ENCODE measurements at regions not wholly inside any gene's neighbourhood (a gene's known extent, or its start where the extent isn't known, plus 50 kb on each side); places are given as distances from the start of the nearest gene placed in this dataset.
A peak's percentile ranks its signal among the peaks of the same experiment; 100 is the strongest.

DNA sequence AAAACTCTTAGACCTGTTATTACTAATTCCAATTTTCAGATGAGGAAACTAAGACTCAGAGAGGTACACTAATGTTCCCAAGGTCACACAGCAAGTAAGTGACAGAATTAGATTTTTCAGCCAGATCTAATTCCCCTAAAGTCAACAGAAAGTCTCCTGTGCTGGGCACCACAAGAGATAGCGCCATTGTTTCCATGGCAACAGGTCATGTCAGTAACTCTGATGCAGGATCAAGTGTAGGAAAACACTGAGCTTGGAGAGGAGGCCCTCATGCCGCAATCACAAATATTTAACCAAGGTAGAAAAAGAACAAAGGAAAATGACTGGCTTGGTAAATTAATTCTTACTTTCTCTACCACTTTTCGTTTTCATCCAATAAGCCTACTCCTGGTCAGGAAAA, 166.0 kb upstream of the CDH13 start:
- Histone ChIP-seq H3K4me1 (no peaks in the 10 kb centered on the region), H3K4me3 (no peak overlapping the region), H3K36me3 (no peaks in the 10 kb centered on the region), H3K27ac (no peak overlapping the region), H3K9me3 (no peaks in the 10 kb centered on the region), H3K27me3 (no peaks in the 10 kb centered on the region)
- intact Hi-C loops (cut with DNase I), result no loop called here
- TF ChIP-seq EP300 (IDR thresholded peaks at IDR 0.05), result no peak
- no peak for TF ChIP-seq POLR2A (IDR thresholded peaks at IDR 0.05)
- TF ChIP-seq, protein P1, sequence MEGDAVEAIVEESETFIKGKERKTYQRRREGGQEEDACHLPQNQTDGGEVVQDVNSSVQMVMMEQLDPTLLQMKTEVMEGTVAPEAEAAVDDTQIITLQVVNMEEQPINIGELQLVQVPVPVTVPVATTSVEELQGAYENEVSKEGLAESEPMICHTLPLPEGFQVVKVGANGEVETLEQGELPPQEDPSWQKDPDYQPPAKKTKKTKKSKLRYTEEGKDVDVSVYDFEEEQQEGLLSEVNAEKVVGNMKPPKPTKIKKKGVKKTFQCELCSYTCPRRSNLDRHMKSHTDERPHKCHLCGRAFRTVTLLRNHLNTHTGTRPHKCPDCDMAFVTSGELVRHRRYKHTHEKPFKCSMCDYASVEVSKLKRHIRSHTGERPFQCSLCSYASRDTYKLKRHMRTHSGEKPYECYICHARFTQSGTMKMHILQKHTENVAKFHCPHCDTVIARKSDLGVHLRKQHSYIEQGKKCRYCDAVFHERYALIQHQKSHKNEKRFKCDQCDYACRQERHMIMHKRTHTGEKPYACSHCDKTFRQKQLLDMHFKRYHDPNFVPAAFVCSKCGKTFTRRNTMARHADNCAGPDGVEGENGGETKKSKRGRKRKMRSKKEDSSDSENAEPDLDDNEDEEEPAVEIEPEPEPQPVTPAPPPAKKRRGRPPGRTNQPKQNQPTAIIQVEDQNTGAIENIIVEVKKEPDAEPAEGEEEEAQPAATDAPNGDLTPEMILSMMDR (IDR thresholded peaks at IDR 0.05), result no peak
- TF ChIP-seq POLR2AphosphoS5 (IDR thresholded peaks at IDR 0.05), result no peak
- no peak for DNase-seq
- WGBS, 2 donors, result 56 to 61% methylated on average over 3 of the region's 3 CpGs

DNA sequence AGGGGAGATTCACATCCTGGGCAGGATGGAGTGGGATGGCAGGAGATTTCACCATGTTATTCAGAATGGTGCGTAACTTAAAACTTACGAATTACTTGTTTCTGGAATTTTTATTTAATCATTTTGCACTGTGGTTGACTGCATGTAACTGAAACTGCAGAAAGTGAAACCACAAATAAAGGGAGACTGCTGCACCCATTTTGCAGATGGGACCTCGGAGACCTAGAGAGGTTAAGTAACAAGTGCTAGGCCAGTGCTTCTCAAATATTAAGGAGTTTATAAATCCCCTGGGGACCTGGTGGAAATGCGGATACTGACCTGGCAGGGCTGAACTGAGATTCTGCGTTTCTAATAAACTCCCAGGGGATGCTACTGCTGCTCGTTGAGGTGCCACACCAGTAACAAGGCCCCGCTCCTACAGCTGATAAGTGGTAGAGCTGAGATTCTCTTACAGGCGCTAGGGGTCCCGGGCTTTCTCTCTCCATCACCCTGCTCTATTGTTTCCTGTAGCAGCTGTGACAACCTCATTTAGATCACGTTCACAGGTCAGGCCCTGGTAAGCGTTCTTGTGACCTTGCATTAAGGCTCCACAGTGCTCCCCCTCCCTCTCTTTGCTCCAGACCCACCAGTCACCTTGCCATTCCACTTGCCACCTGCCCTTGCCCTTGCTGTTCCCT, 167.1 kb upstream of the CDH13 start:
- H3K4me3 ChIP-seq, result no peak overlapping the region
- TF ChIP-seq EP300 (IDR thresholded peaks at IDR 0.05), result no peak
- TF ChIP-seq POLR2A (IDR thresholded peaks at IDR 0.05), result no peak
- TF ChIP-seq POLR2AphosphoS5 (IDR thresholded peaks at IDR 0.05), result no peak
- TF ChIP-seq, protein P1 (IDR thresholded peaks at IDR 0.05), result no peak
- intact Hi-C loops (cut with DNase I), result loop anchor here (5.0 kb wide), 1 partner anchor 197 kb away; no protein-coding TSS in a partner anchor
- H3K27ac ChIP-seq, result no peak overlapping the region
- WGBS, 2 donors, result 52 to 65% methylated on average over 11 of the region's 11 CpGs
- no peaks in the 10 kb centered on the region for H3K36me3 ChIP-seq
- no peak for DNase-seq
- H3K4me1 ChIP-seq, result no peaks in the 10 kb centered on the region
- no peaks in the 10 kb centered on the region for H3K27me3 ChIP-seq
- no peaks in the 10 kb centered on the region for H3K9me3 ChIP-seq

DNA sequence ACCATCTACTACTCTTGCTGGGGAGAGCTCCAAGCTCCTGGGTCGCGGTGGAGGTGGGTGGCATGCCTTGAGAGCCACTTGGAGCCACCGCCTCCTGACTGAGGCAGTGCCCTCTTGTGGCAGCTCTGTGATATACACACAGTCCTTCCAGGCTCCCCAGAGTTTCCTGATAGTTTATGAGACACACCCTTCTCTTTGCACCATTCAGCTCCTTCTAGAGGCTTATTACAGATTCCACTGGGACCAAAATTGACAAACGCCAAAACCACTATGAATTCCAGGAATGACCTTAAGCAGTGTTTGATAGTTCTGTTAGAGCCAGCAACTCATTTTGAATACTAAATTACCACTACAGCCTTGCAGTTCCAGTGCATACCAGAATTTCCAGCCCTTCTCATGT, 170.1 kb upstream of the CDH13 start:
- Histone ChIP-seq H3K36me3 (no peaks in the 10 kb centered on the region), H3K27me3 (no peaks in the 10 kb centered on the region), H3K27ac (no peak overlapping the region), H3K4me1 (no peaks in the 10 kb centered on the region), H3K4me3 (no peak overlapping the region), H3K9me3 (no peaks in the 10 kb centered on the region)
- 1 to 7% methylated on average over 4 of the region's 4 CpGs for WGBS, 2 donors
- intact Hi-C loops (cut with DNase I), result loop anchor here (5.0 kb wide), 1 partner anchor 194 kb away; no protein-coding TSS in a partner anchor
- DNase-seq, result no peak
- TF ChIP-seq, protein P1 (IDR thresholded peaks at IDR 0.05), result peak in 3 of 4 experiments; percentile 34 to 59 (median 39)
- no peak for TF ChIP-seq POLR2A (IDR thresholded peaks at IDR 0.05)

DNA sequence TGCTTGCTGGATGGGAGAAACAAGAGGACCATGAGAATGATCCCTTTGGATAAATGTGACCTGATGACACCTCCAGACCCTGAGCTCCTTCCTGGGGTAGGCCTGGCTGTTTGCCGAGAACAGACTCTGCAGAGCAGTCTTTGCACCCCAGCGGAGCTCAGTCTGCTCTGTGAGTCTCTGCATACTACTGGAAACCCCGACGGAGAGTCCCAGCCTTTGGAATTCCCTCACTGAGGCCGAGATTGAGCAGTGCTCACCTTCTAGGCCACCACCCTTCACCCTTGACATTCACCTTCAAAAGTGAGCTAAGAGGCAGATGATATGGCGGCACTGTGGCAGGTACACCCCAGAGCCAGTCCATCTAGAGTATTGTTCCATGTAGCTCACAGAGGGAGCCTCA, 172.2 kb upstream of the CDH13 start:
- Histone ChIP-seq H3K9me3 (no peaks in the 10 kb centered on the region), H3K27me3 (no peaks in the 10 kb centered on the region), H3K4me3 (no peak overlapping the region), H3K27ac (no peak overlapping the region), H3K4me1 (no peaks in the 10 kb centered on the region), H3K36me3 (no peaks in the 10 kb centered on the region)
- 86 to 87% methylated on average over 6 of the region's 6 CpGs for WGBS, 2 donors
- DNase-seq, result no peak
- intact Hi-C loops (cut with DNase I), result no loop called here
- no peak for TF ChIP-seq POLR2AphosphoS5 (IDR thresholded peaks at IDR 0.05)
- TF ChIP-seq EP300 (IDR thresholded peaks at IDR 0.05), result no peak
- TF ChIP-seq, protein P1 (IDR thresholded peaks at IDR 0.05), result no peak
- no peak for TF ChIP-seq POLR2A (IDR thresholded peaks at IDR 0.05)

DNA sequence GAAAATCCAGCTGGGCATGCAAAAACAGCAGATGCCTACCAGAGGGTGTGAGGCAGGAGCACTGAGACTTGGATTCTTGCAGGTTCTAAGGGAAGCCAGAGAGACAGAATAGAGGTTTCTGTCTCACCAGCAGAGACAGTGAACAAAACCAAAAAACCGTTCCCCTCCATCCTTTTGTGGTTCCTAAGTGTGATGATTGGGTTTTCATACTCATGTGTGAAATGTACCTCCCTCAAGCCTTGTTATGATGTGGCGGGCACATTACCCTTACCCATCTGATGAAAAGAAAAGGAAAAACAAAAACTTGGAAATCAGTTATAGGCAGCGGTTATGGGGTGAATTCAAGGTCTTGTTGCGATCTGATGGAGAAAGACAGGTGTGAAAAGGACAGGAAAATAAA, 172.6 kb upstream of the CDH13 start:
- TF ChIP-seq POLR2AphosphoS5 (IDR thresholded peaks at IDR 0.05) (no peak), EP300 (IDR thresholded peaks at IDR 0.05) (no peak), POLR2A (IDR thresholded peaks at IDR 0.05) (no peak)
- TF ChIP-seq, protein P1 (IDR thresholded peaks at IDR 0.05), result no peak
- 88 to 90% methylated on average over 4 of the region's 4 CpGs for WGBS, 2 donors
- Histone ChIP-seq H3K27me3 (no peaks in the 10 kb centered on the region), H3K4me3 (no peak overlapping the region), H3K36me3 (no peaks in the 10 kb centered on the region), H3K27ac (no peak overlapping the region), H3K4me1 (no peaks in the 10 kb centered on the region), H3K9me3 (no peaks in the 10 kb centered on the region)
- intact Hi-C loops (cut with DNase I), result no loop called here
- DNase-seq, result no peak

All from sigmoid colon (tissue), 6 donors.